ENCODE measurements at regions not wholly inside any gene's neighbourhood (a gene's known extent, or its start where the extent isn't known, plus 50 kb on each side); places are given as distances from the start of the nearest gene placed in this dataset.

GRCh38 chr12:67879937-67880336, 109.3 kb upstream of the IFNG-AS1 start:
- no peak for TF ChIP-seq GATA3 (IDR thresholded peaks at IDR 0.05; ENCODE audit: low read depth, low read length)
- TF ChIP-seq GATA2 (IDR thresholded peaks at IDR 0.05; ENCODE audit: low read depth, low read length) = no peak

Data from SH-SY5Y (cell line).